Esophagus muscularis mucosa (tissue), 3 donors: ENCODE measurements at regions not wholly inside any gene's neighbourhood (a gene's known extent, or its start where the extent isn't known, plus 50 kb on each side); places are given as distances from the start of the nearest gene placed in this dataset.

Source experiments
- POLR2A ChIP-seq: fragments of 450-650 bp; IDR thresholded peaks from one replicate; pipeline ENCODE4 v1.6.1; 2017; ENCODE audit warnings: antibody characterized with exemption, moderate library complexity, mild to moderate bottlenecking, low read depth
- POLR2AphosphoS5 ChIP-seq, 2 donors: sonication (generic); formaldehyde crosslinking; IDR thresholded peaks; one replicate each; pipeline ENCODE4 v1.6.1; 2017; ENCODE audit warnings: antibody characterized with exemption in 2 of 2
- TF ChIP-seq, protein P1 (sequence below), 3 experiments: fragments of 200-600 bp in 2 of 3; fragments of 450-650 bp in 1 of 3; sonication (generic) in 2 of 3; IDR thresholded peaks; one replicate each; pipeline ENCODE4 v1.5.1; 2017 to 2019; ENCODE audit warnings: antibody characterized with exemption in 3 of 3, mild to moderate bottlenecking in 2 of 3, moderate library complexity in 1 of 3

DNA sequence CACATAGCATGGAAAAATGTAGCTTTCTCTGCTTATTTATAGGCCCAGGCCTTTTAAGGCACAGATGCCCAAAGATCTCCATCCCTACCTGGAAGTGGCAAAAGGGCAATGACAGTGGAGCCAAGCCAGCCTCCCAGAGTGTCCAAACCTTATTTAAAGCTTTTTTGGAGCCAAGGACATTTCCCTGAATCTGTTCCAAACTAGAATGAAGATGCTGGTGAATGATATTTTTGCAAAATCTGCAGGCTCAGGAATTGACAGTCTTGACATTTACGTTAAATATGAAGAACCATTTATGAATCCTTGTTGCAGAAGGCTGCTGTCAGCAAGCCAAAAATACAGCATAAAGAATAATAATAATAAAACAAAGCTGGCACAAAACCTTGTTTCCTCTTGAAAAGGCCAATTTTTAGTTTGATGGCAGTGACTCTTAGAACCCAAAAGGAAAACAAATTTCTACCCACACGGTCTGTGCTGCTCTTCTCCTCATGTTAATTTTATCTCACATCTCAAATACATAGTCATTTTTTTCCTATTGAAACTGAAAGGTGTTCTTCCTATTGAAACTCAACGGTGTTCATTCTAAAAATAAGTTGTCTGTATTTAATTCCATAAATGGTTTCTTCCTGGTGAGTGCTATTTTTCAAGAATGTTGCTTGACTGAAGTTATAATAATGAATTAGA lies 206.3 kb upstream of the TBL1X start:
- TF ChIP-seq, protein P1, sequence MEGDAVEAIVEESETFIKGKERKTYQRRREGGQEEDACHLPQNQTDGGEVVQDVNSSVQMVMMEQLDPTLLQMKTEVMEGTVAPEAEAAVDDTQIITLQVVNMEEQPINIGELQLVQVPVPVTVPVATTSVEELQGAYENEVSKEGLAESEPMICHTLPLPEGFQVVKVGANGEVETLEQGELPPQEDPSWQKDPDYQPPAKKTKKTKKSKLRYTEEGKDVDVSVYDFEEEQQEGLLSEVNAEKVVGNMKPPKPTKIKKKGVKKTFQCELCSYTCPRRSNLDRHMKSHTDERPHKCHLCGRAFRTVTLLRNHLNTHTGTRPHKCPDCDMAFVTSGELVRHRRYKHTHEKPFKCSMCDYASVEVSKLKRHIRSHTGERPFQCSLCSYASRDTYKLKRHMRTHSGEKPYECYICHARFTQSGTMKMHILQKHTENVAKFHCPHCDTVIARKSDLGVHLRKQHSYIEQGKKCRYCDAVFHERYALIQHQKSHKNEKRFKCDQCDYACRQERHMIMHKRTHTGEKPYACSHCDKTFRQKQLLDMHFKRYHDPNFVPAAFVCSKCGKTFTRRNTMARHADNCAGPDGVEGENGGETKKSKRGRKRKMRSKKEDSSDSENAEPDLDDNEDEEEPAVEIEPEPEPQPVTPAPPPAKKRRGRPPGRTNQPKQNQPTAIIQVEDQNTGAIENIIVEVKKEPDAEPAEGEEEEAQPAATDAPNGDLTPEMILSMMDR (IDR thresholded peaks at IDR 0.05), result no peak
- TF ChIP-seq POLR2A (no peak), POLR2AphosphoS5 (IDR thresholded peaks at IDR 0.05) (no peak)
